ENCODE measurements at regions not wholly inside any gene's neighbourhood (a gene's known extent, or its start where the extent isn't known, plus 50 kb on each side); places are given as distances from the start of the nearest gene placed in this dataset.

DNA sequence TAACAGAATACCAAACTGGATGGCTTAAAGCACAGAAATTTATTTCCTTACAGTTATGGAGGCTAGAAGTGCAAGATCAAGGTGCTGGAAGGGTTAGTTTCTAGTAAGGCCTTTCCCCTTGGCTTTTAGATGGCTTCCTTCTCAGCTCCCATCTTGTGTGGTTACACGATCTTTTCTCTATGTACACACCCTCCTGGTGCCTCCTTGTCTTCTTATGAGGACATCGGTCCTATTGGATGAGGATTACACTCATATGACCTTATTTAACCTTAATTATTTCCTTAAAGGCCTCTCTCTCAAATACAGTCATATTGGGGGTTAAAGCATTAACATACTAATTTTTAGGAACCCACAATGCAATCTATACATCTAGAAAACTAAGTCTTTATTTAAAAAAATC is 787.9 kb upstream of the GALNTL6 start:
- Histone ChIP-seq H3K36me3 (ENCODE audit: control insufficient read depth, insufficient read depth, low read length) (no peaks in the 10 kb centered on the region), H3K9ac (ENCODE audit: low read depth, low read length) (no peak overlapping the region), H3K27me3 (ENCODE audit: control insufficient read depth, insufficient read depth, low read length) (no peaks in the 10 kb centered on the region), H3K9me3 (ENCODE audit: control insufficient read depth, insufficient read depth, low read length) (no peaks in the 10 kb centered on the region), H3K4me3 (ENCODE audit: low read depth, low read length) (no peak overlapping the region), H3K4me1 (ENCODE audit: control insufficient read depth, insufficient read depth, low read length) (peaks cover 17% of the 10 kb centered on the region)

- H3K36me3 ChIP-seq (ENCODE audit: control insufficient read depth, insufficient read depth, low read length), result no peaks in the 10 kb centered on the region
- H3K4me3 ChIP-seq (ENCODE audit: low read depth, low read length), result no peak overlapping the region
- H3K9me3 ChIP-seq (ENCODE audit: control insufficient read depth, insufficient read depth, low read length), result no peaks in the 10 kb centered on the region
- no peaks in the 10 kb centered on the region for H3K27me3 ChIP-seq (ENCODE audit: control insufficient read depth, insufficient read depth, low read length)
- peaks cover 17% of the 10 kb centered on the region for H3K4me1 ChIP-seq (ENCODE audit: control insufficient read depth, insufficient read depth, low read length)
- no peak overlapping the region for H3K9ac ChIP-seq (ENCODE audit: low read depth, low read length)
Measured at GRCh38 chr4:171024720-171025303, 788.4 kb upstream of the GALNTL6 start.

DNA sequence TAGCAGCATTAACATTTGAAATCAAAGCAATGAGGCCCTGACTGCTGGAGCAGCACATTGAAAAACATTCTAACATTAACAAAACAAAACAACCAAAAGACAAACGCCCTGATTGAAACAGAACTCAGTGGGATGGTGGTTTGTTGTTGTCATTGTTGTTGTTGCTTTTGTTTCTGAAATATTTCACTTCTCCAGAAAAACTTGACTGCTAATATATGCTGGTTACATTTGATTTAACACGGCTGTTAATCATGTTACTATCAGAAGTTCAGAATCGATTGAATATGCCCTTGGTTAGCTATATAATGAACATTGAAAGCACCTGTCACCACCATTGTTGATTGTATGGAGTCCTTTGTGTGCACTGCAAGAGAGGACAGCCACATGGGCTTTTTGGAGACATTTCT is 790.4 kb upstream of the GALNTL6 start:
- H3K9ac ChIP-seq (ENCODE audit: low read depth, low read length), result no peak overlapping the region
- no peaks in the 10 kb centered on the region for H3K36me3 ChIP-seq (ENCODE audit: control insufficient read depth, insufficient read depth, low read length)
- H3K4me1 ChIP-seq (ENCODE audit: control insufficient read depth, insufficient read depth, low read length), result peaks cover 17% of the 10 kb centered on the region
- no peaks in the 10 kb centered on the region for H3K9me3 ChIP-seq (ENCODE audit: control insufficient read depth, insufficient read depth, low read length)
- no peak overlapping the region for H3K4me3 ChIP-seq (ENCODE audit: low read depth, low read length)
- H3K27me3 ChIP-seq (ENCODE audit: control insufficient read depth, insufficient read depth, low read length), result no peaks in the 10 kb centered on the region

- Histone ChIP-seq H3K9me3 (ENCODE audit: control insufficient read depth, insufficient read depth, low read length) (peaks cover 5% of the 10 kb centered on the region), H3K36me3 (ENCODE audit: control insufficient read depth, insufficient read depth, low read length) (no peaks in the 10 kb centered on the region), H3K9ac (ENCODE audit: low read depth, low read length) (no peak overlapping the region), H3K4me3 (ENCODE audit: low read depth, low read length) (no peak overlapping the region), H3K4me1 (ENCODE audit: control insufficient read depth, insufficient read depth, low read length) (peaks cover 7% of the 10 kb centered on the region), H3K27me3 (ENCODE audit: control insufficient read depth, insufficient read depth, low read length) (no peaks in the 10 kb centered on the region)
Measured at GRCh38 chr4:171017593-171017992, 795.6 kb upstream of the GALNTL6 start.

GRCh38 chr4:171016145-171016544 is 797.1 kb upstream of the GALNTL6 start:
- Histone ChIP-seq H3K4me3 (ENCODE audit: low read depth, low read length) (no peak overlapping the region), H3K36me3 (ENCODE audit: control insufficient read depth, insufficient read depth, low read length) (no peaks in the 10 kb centered on the region), H3K9ac (ENCODE audit: low read depth, low read length) (no peak overlapping the region), H3K9me3 (ENCODE audit: control insufficient read depth, insufficient read depth, low read length) (peaks cover 7% of the 10 kb centered on the region), H3K27me3 (ENCODE audit: control insufficient read depth, insufficient read depth, low read length) (no peaks in the 10 kb centered on the region), H3K4me1 (ENCODE audit: control insufficient read depth, insufficient read depth, low read length) (peaks cover 2% of the 10 kb centered on the region)

GRCh38 chr4:171015441-171015840 is 797.8 kb upstream of the GALNTL6 start:
- no peak overlapping the region for H3K9ac ChIP-seq (ENCODE audit: low read depth, low read length)
- peaks cover 7% of the 10 kb centered on the region for H3K9me3 ChIP-seq (ENCODE audit: control insufficient read depth, insufficient read depth, low read length)
- H3K27me3 ChIP-seq (ENCODE audit: control insufficient read depth, insufficient read depth, low read length), result no peaks in the 10 kb centered on the region
- no peaks in the 10 kb centered on the region for H3K36me3 ChIP-seq (ENCODE audit: control insufficient read depth, insufficient read depth, low read length)
- no peaks in the 10 kb centered on the region for H3K4me1 ChIP-seq (ENCODE audit: control insufficient read depth, insufficient read depth, low read length)
- H3K4me3 ChIP-seq (ENCODE audit: low read depth, low read length), result no peak overlapping the region

- Histone ChIP-seq H3K4me3 (ENCODE audit: low read depth, low read length) (no peak overlapping the region), H3K9ac (ENCODE audit: low read depth, low read length) (no peak overlapping the region), H3K4me1 (ENCODE audit: control insufficient read depth, insufficient read depth, low read length) (no peaks in the 10 kb centered on the region), H3K27me3 (ENCODE audit: control insufficient read depth, insufficient read depth, low read length) (no peaks in the 10 kb centered on the region), H3K36me3 (ENCODE audit: control insufficient read depth, insufficient read depth, low read length) (no peaks in the 10 kb centered on the region), H3K9me3 (ENCODE audit: control insufficient read depth, insufficient read depth, low read length) (peaks cover 4% of the 10 kb centered on the region)
Measured at GRCh38 chr4:171007618-171008390, 805.4 kb upstream of the GALNTL6 start.

DNA sequence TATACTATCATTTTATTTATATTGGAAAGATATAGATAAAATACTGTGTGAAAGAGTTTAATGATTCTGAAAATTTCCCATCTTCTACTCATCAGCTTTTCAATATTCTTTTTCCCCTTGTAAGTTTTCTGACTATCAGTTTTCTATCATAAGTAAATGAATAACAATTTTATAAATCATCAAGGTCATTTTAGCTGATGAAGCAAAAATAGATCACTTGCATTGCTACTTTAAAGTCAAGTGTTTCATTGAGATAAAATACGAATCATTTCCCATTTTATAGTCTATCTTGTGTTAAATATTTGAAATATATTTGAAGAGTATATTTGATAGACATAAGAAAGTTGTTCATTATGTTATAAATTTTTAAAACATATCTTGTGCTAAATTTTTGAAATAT is 811.0 kb upstream of the GALNTL6 start:
- Histone ChIP-seq H3K4me3 (ENCODE audit: low read depth, low read length) (no peak overlapping the region), H3K9ac (ENCODE audit: low read depth, low read length) (no peak overlapping the region), H3K4me1 (ENCODE audit: control insufficient read depth, insufficient read depth, low read length) (no peaks in the 10 kb centered on the region), H3K36me3 (ENCODE audit: control insufficient read depth, insufficient read depth, low read length) (no peaks in the 10 kb centered on the region), H3K9me3 (ENCODE audit: control insufficient read depth, insufficient read depth, low read length) (no peaks in the 10 kb centered on the region), H3K27me3 (ENCODE audit: control insufficient read depth, insufficient read depth, low read length) (no peaks in the 10 kb centered on the region)

GRCh38 chr4:170990989-170991589 is 822.1 kb upstream of the GALNTL6 start:
- no peak overlapping the region for H3K9ac ChIP-seq (ENCODE audit: low read depth, low read length)
- no peaks in the 10 kb centered on the region for H3K4me1 ChIP-seq (ENCODE audit: control insufficient read depth, insufficient read depth, low read length)
- H3K36me3 ChIP-seq (ENCODE audit: control insufficient read depth, insufficient read depth, low read length), result no peaks in the 10 kb centered on the region
- H3K27me3 ChIP-seq (ENCODE audit: control insufficient read depth, insufficient read depth, low read length), result no peaks in the 10 kb centered on the region
- no peak overlapping the region for H3K4me3 ChIP-seq (ENCODE audit: low read depth, low read length)
- H3K9me3 ChIP-seq (ENCODE audit: control insufficient read depth, insufficient read depth, low read length), result no peaks in the 10 kb centered on the region

DNA sequence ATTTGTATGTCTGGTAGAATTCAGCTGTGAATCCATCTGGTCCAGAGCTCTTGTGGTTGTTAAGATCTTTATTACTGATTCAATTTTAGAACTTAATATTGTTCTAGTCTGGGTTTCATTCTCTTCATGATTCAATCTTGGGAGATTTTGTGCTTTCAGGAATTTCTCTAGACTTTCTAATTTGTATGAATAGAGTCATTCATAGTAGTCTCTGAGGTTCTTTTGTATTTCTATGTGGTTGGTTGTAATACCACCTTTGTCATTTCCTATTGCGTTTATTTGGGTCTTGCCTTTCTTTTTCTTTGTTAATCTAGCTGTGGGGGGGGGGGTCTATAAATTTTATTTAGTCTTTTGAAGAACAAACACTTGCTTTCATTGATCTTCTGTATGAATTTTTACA is 824.8 kb upstream of the GALNTL6 start:
- no peaks in the 10 kb centered on the region for H3K27me3 ChIP-seq (ENCODE audit: control insufficient read depth, insufficient read depth, low read length)
- no peak overlapping the region for H3K9ac ChIP-seq (ENCODE audit: low read depth, low read length)
- no peak overlapping the region for H3K4me3 ChIP-seq (ENCODE audit: low read depth, low read length)
- H3K36me3 ChIP-seq (ENCODE audit: control insufficient read depth, insufficient read depth, low read length), result no peaks in the 10 kb centered on the region
- no peaks in the 10 kb centered on the region for H3K4me1 ChIP-seq (ENCODE audit: control insufficient read depth, insufficient read depth, low read length)
- H3K9me3 ChIP-seq (ENCODE audit: control insufficient read depth, insufficient read depth, low read length), result no peaks in the 10 kb centered on the region

DNA sequence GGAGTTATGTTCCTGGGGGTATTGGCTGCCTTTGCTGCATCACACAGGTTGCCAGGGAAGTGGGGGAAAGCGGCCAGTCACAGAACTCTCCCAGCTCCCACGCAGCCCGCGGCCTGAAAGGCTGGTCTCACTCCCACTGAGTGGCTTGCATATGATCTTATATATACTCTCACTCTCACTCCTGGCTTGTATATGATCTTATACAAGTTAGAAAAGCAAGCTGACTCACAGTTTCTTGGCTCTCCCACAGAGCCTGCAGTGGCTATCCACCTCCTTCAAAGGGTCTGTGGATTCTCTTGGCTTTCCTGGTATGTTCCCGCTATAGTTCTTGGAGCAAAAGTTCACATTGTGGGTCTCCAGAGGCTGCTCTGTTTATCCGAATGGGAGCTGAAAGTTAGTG is 833.5 kb upstream of the GALNTL6 start:
- no peaks in the 10 kb centered on the region for H3K27me3 ChIP-seq (ENCODE audit: control insufficient read depth, insufficient read depth, low read length)
- no peak overlapping the region for H3K9ac ChIP-seq (ENCODE audit: low read depth, low read length)
- no peaks in the 10 kb centered on the region for H3K4me1 ChIP-seq (ENCODE audit: control insufficient read depth, insufficient read depth, low read length)
- no peak overlapping the region for H3K4me3 ChIP-seq (ENCODE audit: low read depth, low read length)
- no peaks in the 10 kb centered on the region for H3K36me3 ChIP-seq (ENCODE audit: control insufficient read depth, insufficient read depth, low read length)
- no peaks in the 10 kb centered on the region for H3K9me3 ChIP-seq (ENCODE audit: control insufficient read depth, insufficient read depth, low read length)

- Histone ChIP-seq H3K27me3 (ENCODE audit: control insufficient read depth, insufficient read depth, low read length) (no peaks in the 10 kb centered on the region), H3K4me1 (ENCODE audit: control insufficient read depth, insufficient read depth, low read length) (no peaks in the 10 kb centered on the region), H3K9ac (ENCODE audit: low read depth, low read length) (no peak overlapping the region), H3K36me3 (ENCODE audit: control insufficient read depth, insufficient read depth, low read length) (no peaks in the 10 kb centered on the region), H3K4me3 (ENCODE audit: low read depth, low read length) (no peak overlapping the region), H3K9me3 (ENCODE audit: control insufficient read depth, insufficient read depth, low read length) (no peaks in the 10 kb centered on the region)
Measured at GRCh38 chr4:170978990-170979389, 834.2 kb upstream of the GALNTL6 start.
